Activated CD4-positive, alpha-beta T cell treated with anti-CD3 and anti-CD28 coated beads, Interleukin-2, amount 10 ng/mL, durations not matched to agents 24 days and 14 days (primary cell): ENCODE measurements at regions not wholly inside any gene's neighbourhood (a gene's known extent, or its start where the extent isn't known, plus 50 kb on each side); places are given as distances from the start of the nearest gene placed in this dataset.

Experiments used
- DNase-seq: peaks from one replicate; pipeline ENCODE4 v3.0.0; 2022
- H3K27ac Mint-ChIP-seq: one replicate; pipeline ENCODE4 v1.8.0; 2022; ENCODE audit warnings: mild to moderate bottlenecking, mixed read lengths
- H3K27me3 Mint-ChIP-seq: one replicate; pipeline ENCODE4 v1.8.0; 2022; ENCODE audit warnings: mixed read lengths
- H3K36me3 Mint-ChIP-seq: one replicate; pipeline ENCODE4 v1.8.0; 2022; ENCODE audit warnings: low read depth, mild to moderate bottlenecking, mixed read lengths
- H3K4me1 Mint-ChIP-seq: one replicate; pipeline ENCODE4 v1.8.0; 2021; ENCODE audit warnings: mixed read lengths
- H3K4me3 Mint-ChIP-seq: one replicate; pipeline ENCODE4 v1.8.0; 2022; ENCODE audit warnings: mild to moderate bottlenecking, moderate library complexity, mixed read lengths
- H3K9me3 Mint-ChIP-seq: one replicate; pipeline ENCODE4 v1.8.0; 2021; ENCODE audit warnings: mixed read lengths
- intact Hi-C: fragments of 100-400 bp; cut with micrococcal nuclease; formaldehyde crosslinking; loops from one replicate; pipeline ENCODE4 v1.15.1; 2023

DNA sequence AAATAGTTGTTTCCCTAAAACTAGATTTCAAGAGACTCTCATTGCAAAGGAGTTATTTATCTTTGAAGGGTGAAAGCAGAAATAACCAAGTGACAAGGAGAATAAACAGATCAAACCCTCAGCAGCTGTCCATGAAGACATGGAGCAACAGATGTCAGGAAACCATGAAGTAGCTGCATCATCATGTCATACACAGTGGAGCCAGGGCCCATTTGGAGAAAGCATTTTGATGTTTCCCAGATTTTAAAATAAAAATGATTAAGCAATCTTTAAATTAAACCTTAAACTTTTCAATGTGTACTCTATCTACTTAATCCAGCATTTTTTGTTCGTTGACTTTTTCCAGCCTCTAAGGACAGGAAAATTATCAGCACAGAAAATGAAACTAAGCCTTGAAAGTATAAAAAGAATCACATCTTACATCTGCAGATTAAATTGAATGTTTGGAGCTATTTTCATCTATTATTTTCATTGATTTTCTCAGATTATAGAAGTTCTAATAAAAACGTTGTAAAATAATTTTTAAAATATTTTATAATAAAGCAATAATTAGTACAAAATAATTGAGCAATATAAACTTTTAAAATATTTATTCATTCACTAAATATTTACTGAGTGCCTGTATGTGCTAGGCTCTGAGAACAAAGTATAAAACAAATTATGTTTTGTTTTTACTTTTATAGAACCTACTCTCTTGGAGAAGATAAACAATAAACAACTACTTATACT is 860.1 kb downstream of the BCL11A start:
- DNase-seq: no peak
- intact Hi-C loops: no loop called here
- Mint-ChIP-seq H3K4me1 (no peaks in the 10 kb centered on the region), H3K36me3 (no peaks in the 10 kb centered on the region), H3K4me3 (no peak overlapping the region), H3K27ac (no peak overlapping the region), H3K9me3 (no peaks in the 10 kb centered on the region), H3K27me3 (no peaks in the 10 kb centered on the region)

DNA sequence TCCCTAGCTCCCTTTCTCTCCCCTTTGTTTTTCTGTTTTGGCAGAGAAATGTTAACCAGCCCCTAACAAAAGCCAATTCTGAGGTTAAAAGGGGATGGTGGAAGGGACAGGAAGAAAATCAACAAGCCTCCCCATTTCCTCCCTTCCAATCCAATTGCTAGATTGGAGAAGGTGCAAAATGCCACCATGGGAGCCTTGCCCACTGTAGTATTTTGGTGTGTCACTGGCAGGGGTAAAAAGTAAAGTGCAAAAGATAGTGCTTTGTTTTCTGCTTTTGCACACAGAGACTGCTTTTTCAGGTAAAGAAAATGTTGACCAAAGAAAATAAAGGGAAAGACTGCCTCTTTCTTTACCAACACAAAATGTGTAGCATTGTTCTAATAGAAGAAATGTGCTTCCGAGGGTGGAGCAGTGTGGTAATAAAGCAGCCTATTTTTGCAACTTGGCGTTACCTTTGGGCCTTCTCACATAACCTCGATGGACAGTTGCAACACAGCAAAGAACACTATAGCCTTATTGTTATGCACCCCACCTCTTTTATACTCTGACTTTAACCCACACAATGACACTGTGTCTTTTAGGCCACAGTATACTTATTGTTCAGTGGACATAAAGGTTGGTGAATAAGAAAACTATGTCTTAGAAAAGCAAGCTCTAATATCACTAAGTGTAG is 861.8 kb downstream of the BCL11A start:
- Mint-ChIP-seq H3K4me1 (no peaks in the 10 kb centered on the region), H3K9me3 (peaks cover 5% of the 10 kb centered on the region), H3K36me3 (no peaks in the 10 kb centered on the region), H3K27ac (no peak overlapping the region), H3K27me3 (no peaks in the 10 kb centered on the region), H3K4me3 (no peak overlapping the region)
- intact Hi-C loops: no loop called here
- DNase-seq: no peak

DNA sequence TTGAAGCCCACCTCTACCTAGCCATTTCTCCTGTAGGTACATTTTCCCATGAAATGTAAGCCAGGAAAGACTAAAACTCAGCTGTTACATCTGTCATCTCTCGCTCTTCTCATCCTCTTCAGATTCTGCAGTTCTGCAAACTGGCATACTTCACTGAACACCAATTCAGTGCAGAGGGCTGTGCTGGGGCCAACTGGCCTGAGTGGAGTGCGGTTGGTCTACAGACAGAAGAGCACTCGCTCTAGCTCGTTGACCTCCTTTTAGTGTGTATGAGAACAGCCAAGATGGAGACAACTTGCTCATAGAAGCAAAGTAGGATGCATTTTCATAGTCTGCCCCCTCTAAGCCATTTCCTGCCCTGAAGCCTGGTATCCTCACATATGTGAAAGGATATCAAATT is 862.6 kb downstream of the BCL11A start:
- intact Hi-C loops: no loop called here
- DNase-seq: no peak
- Mint-ChIP-seq H3K4me3 (no peak overlapping the region), H3K4me1 (no peaks in the 10 kb centered on the region), H3K27me3 (no peaks in the 10 kb centered on the region), H3K36me3 (no peaks in the 10 kb centered on the region), H3K9me3 (peaks cover 5% of the 10 kb centered on the region), H3K27ac (no peak overlapping the region)

DNA sequence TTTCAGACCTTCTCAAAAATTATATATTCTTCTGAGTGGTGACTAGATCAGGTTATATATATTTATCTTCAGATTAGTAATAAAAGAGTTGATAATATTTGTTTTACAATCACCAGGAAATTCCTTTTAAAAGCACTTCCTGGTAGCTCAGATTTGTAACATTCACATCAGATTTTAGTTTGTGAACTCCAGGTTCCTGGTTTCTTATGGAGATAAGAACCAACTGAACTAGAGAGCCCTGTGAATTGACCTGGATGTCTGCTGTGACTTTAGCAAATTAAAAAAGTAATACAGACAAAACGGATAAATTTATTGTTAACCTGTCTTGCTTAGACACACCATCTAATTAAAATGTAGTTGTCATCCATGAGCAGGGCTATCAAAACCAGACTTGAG is 868.7 kb downstream of the BCL11A start:
- no peaks in the 10 kb centered on the region for H3K27me3 Mint-ChIP-seq
- peaks cover 9% of the 10 kb centered on the region for H3K9me3 Mint-ChIP-seq
- no peak overlapping the region for H3K4me3 Mint-ChIP-seq
- no peak for DNase-seq
- no peaks in the 10 kb centered on the region for H3K36me3 Mint-ChIP-seq
- H3K27ac Mint-ChIP-seq: no peak overlapping the region
- no peaks in the 10 kb centered on the region for H3K4me1 Mint-ChIP-seq
- intact Hi-C loops: no loop called here

DNA sequence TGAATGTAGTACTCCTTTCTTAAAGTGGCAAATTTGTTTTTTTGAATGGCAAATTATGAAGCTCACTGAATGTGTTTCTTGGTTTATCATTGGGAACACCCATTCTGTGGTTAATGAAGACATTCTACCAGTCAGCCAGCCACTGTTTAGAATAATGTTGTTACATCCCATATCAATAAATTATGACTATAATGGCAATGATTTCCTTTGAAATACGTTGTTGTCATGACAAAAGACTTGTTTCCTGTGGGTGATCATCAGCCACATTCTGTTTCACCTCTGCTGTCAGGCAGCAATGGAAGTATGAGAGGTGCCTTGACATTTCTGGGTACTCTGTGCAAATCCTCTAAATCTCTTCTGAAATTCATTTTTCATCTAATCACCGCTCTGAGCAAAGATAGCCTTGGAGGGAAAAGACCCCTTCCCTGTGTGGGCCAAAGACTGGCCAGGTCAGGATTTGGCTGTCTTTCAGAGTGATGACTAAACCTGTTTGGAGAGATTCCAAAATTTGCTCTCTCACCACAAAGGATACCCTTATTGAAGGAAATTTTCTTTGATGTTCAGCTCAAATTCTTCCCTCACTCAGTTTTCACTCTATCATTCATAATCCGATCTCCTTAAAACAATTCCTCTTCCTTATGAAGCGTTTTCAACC is 869.2 kb downstream of the BCL11A start:
- Mint-ChIP-seq H3K36me3 (no peaks in the 10 kb centered on the region), H3K4me1 (no peaks in the 10 kb centered on the region), H3K9me3 (peaks cover 9% of the 10 kb centered on the region), H3K27ac (no peak overlapping the region), H3K27me3 (no peaks in the 10 kb centered on the region), H3K4me3 (no peak overlapping the region)
- intact Hi-C loops: no loop called here
- no peak for DNase-seq

DNA sequence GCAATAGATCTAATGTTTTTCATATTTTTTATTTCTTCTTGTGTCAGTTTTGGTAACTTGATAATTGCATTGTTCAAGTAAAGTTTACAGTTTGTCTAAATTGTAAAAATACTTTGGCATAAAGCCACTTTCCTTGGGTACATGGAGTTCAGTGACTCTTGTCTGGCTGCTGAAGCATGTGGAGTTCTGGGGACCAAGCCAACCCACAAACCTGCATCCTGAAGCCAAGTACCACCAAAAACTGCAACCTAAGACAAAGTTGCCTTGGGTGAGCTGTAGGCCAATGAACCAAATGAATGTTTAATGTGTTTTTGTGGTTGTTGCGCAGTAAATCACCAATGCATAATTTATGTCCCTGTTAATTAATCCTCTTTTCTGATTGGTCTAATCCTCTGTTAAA is 872.6 kb downstream of the BCL11A start:
- H3K27ac Mint-ChIP-seq: no peak overlapping the region
- H3K27me3 Mint-ChIP-seq: no peaks in the 10 kb centered on the region
- H3K4me1 Mint-ChIP-seq: no peaks in the 10 kb centered on the region
- intact Hi-C loops: no loop called here
- H3K36me3 Mint-ChIP-seq: no peaks in the 10 kb centered on the region
- H3K4me3 Mint-ChIP-seq: no peak overlapping the region
- H3K9me3 Mint-ChIP-seq: peaks cover 3% of the 10 kb centered on the region
- DNase-seq: no peak

DNA sequence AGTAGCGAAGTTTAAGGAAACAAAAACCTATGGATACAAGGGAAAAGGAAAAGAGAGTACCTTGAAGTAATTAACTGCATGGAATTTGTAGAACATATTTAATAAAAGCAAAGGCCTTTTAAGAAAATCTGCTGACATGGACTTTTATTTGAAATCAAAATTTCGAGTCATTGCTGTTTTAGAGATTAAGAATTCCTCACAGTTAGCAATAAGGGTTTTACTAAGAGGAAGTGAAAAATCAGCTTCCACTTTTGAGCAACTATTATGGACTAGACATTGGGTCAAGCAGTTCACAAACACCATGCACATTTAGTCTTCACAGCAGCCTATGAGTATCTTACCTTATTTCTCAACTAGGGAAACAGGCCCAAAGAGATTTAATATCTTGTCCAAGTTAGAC is 876.3 kb downstream of the BCL11A start:
- H3K36me3 Mint-ChIP-seq: no peaks in the 10 kb centered on the region
- H3K4me1 Mint-ChIP-seq: no peaks in the 10 kb centered on the region
- no peak for DNase-seq
- no peak overlapping the region for H3K4me3 Mint-ChIP-seq
- intact Hi-C loops: no loop called here
- no peak overlapping the region for H3K27ac Mint-ChIP-seq
- no peaks in the 10 kb centered on the region for H3K9me3 Mint-ChIP-seq
- no peaks in the 10 kb centered on the region for H3K27me3 Mint-ChIP-seq

DNA sequence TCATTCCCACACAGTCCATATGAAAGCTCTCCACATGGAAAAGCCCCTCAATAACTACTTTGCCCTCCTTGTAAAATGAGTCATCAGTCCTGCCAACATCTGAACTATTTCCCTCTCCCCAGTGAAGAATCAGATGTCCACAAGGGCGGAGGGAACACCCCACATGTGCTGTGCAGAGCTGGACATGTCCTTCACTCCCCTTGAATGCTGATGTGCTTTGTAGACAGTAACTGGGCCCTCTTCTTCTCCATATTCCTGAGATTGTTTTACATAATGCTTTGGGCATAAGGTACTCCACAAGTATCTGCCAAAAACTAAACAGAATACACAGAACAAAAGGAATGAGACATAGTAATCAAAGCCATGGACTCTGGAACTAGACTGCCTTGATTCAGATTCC is 879.4 kb downstream of the BCL11A start:
- no peaks in the 10 kb centered on the region for H3K27me3 Mint-ChIP-seq
- no peak overlapping the region for H3K4me3 Mint-ChIP-seq
- H3K9me3 Mint-ChIP-seq: no peaks in the 10 kb centered on the region
- no peaks in the 10 kb centered on the region for H3K36me3 Mint-ChIP-seq
- no peaks in the 10 kb centered on the region for H3K4me1 Mint-ChIP-seq
- DNase-seq: no peak
- no peak overlapping the region for H3K27ac Mint-ChIP-seq
- intact Hi-C loops: no loop called here

DNA sequence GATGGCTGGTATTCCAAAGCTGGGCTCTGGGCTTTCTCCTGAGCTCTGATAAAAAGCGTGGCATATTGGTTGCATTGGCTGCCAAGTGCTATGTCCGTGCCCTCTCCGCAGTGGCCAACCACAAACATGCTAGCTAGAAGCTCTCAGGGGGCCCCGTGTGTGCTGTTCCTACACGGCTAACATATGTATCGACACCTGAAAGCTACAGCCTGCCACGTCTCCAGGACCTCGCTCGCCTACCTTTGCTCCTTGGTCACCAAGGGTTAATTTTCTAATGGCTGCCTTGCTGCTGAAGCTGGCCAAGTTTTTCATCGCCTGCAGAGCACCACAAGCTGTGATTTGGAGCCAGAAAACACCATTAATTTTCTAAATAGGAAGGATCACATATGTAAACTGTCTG is 888.4 kb downstream of the BCL11A start:
- DNase-seq: no peak
- Mint-ChIP-seq H3K27ac (no peak overlapping the region), H3K9me3 (no peaks in the 10 kb centered on the region), H3K36me3 (no peaks in the 10 kb centered on the region), H3K4me1 (no peaks in the 10 kb centered on the region), H3K27me3 (no peaks in the 10 kb centered on the region), H3K4me3 (no peak overlapping the region)
- intact Hi-C loops: no loop called here

DNA sequence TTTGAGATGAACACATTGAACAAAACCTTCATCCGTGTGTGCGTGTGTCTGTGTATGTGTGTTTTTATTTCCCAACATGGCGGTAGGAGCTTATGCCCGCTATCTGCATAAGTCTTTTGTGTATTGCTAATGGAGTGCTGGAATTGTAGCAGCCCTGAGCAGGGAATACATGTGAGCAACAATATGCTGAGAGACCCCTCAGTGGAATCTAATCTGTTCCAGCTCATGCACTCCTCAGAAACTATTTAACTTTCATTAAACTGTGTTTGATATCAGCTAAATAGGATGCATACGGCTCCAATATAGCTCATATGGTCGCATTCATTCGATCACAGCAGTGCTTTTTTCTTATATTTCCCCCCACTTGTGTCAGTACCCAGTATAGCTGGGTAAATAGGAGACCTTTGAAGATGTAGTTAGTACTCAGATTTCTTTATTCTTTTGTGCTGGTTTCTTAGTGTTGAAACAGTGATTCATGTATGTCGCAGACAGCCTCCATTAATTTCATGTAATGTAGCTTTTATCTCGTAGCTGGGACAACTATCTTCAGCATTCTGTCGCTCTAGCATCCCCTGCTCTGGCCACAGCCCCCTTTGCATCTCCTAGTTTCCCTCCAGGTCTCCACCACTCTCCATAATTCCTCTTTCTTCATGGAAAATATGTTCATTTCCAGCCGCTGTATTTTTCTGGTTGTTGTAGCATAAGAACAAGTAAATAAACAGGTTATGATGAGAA is 891.2 kb downstream of the BCL11A start:
- Mint-ChIP-seq H3K27ac (no peak overlapping the region), H3K9me3 (no peaks in the 10 kb centered on the region), H3K4me3 (no peak overlapping the region), H3K4me1 (no peaks in the 10 kb centered on the region), H3K27me3 (no peaks in the 10 kb centered on the region), H3K36me3 (no peaks in the 10 kb centered on the region)
- DNase-seq: no peak
- intact Hi-C loops: no loop called here

DNA sequence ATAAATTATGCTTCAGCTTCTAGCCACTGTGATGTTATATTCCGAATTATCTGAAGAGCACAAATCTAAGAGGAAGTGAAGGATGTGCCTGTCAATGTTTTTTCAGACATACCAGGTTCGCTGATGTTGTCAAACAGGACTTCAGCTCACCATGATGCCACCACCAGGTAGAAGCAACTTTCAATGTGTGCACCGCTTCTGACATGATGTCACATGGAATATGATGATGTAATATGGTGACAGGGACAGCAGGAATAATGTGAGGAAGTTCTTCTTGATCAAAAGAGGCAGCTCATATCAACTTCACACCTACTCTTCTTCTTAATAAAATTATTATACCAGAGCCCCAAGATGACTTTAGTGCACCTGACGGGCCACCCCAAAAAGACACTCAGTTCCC is 893.2 kb downstream of the BCL11A start:
- H3K27ac Mint-ChIP-seq: no peak overlapping the region
- H3K36me3 Mint-ChIP-seq: no peaks in the 10 kb centered on the region
- no peaks in the 10 kb centered on the region for H3K9me3 Mint-ChIP-seq
- H3K4me1 Mint-ChIP-seq: no peaks in the 10 kb centered on the region
- H3K4me3 Mint-ChIP-seq: no peak overlapping the region
- no peaks in the 10 kb centered on the region for H3K27me3 Mint-ChIP-seq
- intact Hi-C loops: no loop called here
- DNase-seq: no peak

DNA sequence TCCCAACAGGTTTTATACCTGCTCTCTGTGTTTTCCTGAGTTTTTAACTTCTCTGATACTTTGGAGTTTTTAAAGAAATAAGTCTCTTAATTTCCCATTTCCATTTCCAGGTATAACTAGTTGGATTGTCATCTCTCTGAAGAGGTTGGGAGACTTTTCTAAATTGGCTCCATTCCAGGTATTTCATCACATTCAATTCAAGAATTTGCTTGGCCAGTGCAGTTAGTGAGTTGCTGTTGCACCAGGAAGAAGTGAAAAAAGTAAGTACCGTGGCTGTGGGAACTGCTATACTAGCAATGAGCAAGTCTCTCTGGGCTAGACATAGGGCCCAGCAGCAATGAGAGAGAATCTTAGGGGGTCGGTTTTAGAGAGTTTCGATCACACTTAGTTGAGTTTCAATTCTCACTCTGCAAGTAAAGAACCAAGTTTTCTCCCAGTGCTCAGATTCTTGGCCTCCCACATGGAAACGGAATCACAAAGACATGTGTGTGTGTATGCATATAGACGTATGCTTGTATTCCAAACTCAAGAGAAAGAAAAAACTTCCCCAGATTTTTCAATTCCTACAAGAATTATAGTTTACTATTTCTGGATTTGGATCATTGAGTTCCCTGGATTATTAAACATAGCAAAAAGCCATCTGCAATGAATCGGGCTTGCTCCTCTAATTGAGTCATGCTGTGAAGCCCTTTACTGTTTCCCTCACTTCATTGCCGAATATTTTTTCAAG is 894.4 kb downstream of the BCL11A start:
- intact Hi-C loops: no loop called here
- Mint-ChIP-seq H3K9me3 (no peaks in the 10 kb centered on the region), H3K4me3 (no peak overlapping the region), H3K4me1 (no peaks in the 10 kb centered on the region), H3K27me3 (no peaks in the 10 kb centered on the region), H3K27ac (no peak overlapping the region), H3K36me3 (no peaks in the 10 kb centered on the region)
- DNase-seq: no peak

DNA sequence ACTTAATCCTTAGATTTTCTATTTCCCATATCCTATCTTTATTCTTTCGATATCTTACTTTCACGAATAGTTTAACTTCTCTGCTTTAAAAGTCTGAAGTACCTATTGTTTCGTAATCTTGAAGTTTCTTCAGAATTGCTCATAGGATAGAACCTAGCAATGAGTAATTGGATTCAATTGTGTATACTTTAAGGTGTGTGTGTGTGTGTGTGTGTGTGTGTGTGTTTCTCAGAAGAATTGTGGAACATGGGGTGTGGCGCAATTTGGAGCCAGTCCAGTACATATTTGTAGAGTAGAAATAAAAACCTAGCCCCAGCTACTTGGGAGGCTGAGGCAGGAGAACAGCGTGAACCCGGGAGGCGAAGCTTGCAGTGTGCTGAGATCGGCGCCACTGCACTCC is 897.6 kb downstream of the BCL11A start:
- Mint-ChIP-seq H3K36me3 (no peaks in the 10 kb centered on the region), H3K4me3 (no peak overlapping the region), H3K27me3 (no peaks in the 10 kb centered on the region), H3K4me1 (no peaks in the 10 kb centered on the region), H3K27ac (no peak overlapping the region), H3K9me3 (no peaks in the 10 kb centered on the region)
- intact Hi-C loops: no loop called here
- no peak for DNase-seq
